ENCODE measurements at regions not wholly inside any gene's neighbourhood (a gene's known extent, or its start where the extent isn't known, plus 50 kb on each side); places are given as distances from the start of the nearest gene placed in this dataset.

GRCh38 chr9:87167582-87167981 lies 220.3 kb upstream of the GAS1 start:
- TF ChIP-seq, protein P1, sequence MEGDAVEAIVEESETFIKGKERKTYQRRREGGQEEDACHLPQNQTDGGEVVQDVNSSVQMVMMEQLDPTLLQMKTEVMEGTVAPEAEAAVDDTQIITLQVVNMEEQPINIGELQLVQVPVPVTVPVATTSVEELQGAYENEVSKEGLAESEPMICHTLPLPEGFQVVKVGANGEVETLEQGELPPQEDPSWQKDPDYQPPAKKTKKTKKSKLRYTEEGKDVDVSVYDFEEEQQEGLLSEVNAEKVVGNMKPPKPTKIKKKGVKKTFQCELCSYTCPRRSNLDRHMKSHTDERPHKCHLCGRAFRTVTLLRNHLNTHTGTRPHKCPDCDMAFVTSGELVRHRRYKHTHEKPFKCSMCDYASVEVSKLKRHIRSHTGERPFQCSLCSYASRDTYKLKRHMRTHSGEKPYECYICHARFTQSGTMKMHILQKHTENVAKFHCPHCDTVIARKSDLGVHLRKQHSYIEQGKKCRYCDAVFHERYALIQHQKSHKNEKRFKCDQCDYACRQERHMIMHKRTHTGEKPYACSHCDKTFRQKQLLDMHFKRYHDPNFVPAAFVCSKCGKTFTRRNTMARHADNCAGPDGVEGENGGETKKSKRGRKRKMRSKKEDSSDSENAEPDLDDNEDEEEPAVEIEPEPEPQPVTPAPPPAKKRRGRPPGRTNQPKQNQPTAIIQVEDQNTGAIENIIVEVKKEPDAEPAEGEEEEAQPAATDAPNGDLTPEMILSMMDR (conservative IDR thresholded peaks at IDR 0.05), result no peak
- TF ChIP-seq EZH2 (IDR thresholded peaks at IDR 0.05; ENCODE audit: low read depth), result no peak
